ACHN (cell line): ENCODE measurements at regions not wholly inside any gene's neighbourhood (a gene's known extent, or its start where the extent isn't known, plus 50 kb on each side); places are given as distances from the start of the nearest gene placed in this dataset.

Experiments used
- DNase-seq: peaks from one replicate; pipeline ENCODE4 v3.0.0-alpha.2; 2015
- in situ Hi-C: cut with HindIII; loops from 2 replicates; pipeline ENCODE4 v1.10.0; 2017; ENCODE audit warnings: low sequenced_read_pairs, low pct_ligation_motif_present, low pct_unique_long_range_greater_than_20kb

GRCh38 chrX:82848111-82848510 is 660.0 kb upstream of the POU3F4 start:
- DNase-seq, result peak; percentile 44
- in situ Hi-C loops, result no loop called here
